GM12892 (cell line): ENCODE measurements at regions not wholly inside any gene's neighbourhood (a gene's known extent, or its start where the extent isn't known, plus 50 kb on each side); places are given as distances from the start of the nearest gene placed in this dataset.

Experiments used
- POLR2A ChIP-seq: IDR thresholded peaks from 2 replicates; pipeline ENCODE4 v1.6.1; 2011; ENCODE audit warnings: low read depth, low read length, control low read depth
- POLR2AphosphoS5 ChIP-seq: IDR thresholded peaks from 2 replicates; pipeline ENCODE4 v1.6.1; 2011; ENCODE audit warnings: low read depth, low read length, control low read depth
- TAF1 ChIP-seq: IDR thresholded peaks from 2 replicates; pipeline ENCODE4 v1.6.1; 2011; ENCODE audit warnings: low read depth, mild to moderate bottlenecking, control low read depth, low read length, borderline replicate concordance

GRCh38 chrX:128728943-128729342 is 676.7 kb upstream of the ACTRT1 start:
- TF ChIP-seq POLR2AphosphoS5: no peak
- TF ChIP-seq POLR2A: no peak
- no peak for TF ChIP-seq TAF1
